B cell (primary cell): ENCODE measurements at regions not wholly inside any gene's neighbourhood (a gene's known extent, or its start where the extent isn't known, plus 50 kb on each side); places are given as distances from the start of the nearest gene placed in this dataset.

Experiments
- ATAC-seq: fragments of 200-7000 bp; cut with Tn5 transposase; one replicate; pipeline ENCODE4 v1.10.0; 2021; ENCODE audit warnings: low read depth, mild to moderate bottlenecking, moderate number of reproducible peaks, moderate library complexity
- CTCF ChIA-PET: fragments of 350-600 bp; sonication (Branson Sonifier 250); formaldehyde crosslinking; loops from one replicate; lab custom pipeline; 2021; ENCODE audit warnings: antibody characterized with exemption, inconsistent platforms; lab: Charles Lee
- POLR2A ChIA-PET: fragments of 350-600 bp; sonication (Branson Sonifier 250); formaldehyde crosslinking; loops from one replicate; lab custom pipeline; 2021; ENCODE audit warnings: antibody characterized with exemption; lab: Charles Lee
- DNase-seq: peaks from one replicate; pipeline ENCODE4 v3.0.0; 2013
- H2AFZ ChIP-seq: 2 replicates; pipeline ENCODE4 v1.6.1; 2012; ENCODE audit warnings: mild to moderate bottlenecking, low read depth, low read length; ENCODE audit not compliant: insufficient read depth, poor library complexity, severe bottlenecking
- H3K27ac ChIP-seq, 2 donors: 1 replicate in 1 of 2; 2 replicates in 1 of 2; pipeline ENCODE4 v1.5.1; 2012 to 2013; ENCODE audit warnings: low read length in 2 of 2, mild to moderate bottlenecking in 2 of 2, moderate library complexity in 1 of 2
- H3K27me3 ChIP-seq, 4 experiments: fragments of 200-600 bp in 1 of 4; sonication (generic) in 1 of 4; replicated peaks in 1 of 4; 1 replicate in 2 of 4; 2 replicates in 2 of 4; pipeline versions ENCODE4 v1.6.1 to v1.7.0; 2013 to 2016; ENCODE audit warnings: low read length in 3 of 4, mild to moderate bottlenecking in 2 of 4, mixed read lengths in 1 of 4, moderate library complexity in 1 of 4; ENCODE audit not compliant: insufficient read depth in 4 of 4, control insufficient read depth in 3 of 4; ENCODE audit errors: control extremely low read depth in 1 of 4
- H3K36me3 ChIP-seq, 2 experiments: replicated peaks in 1 of 2; 1 replicate in 1 of 2; 2 replicates in 1 of 2; pipeline versions ENCODE4 v1.6.1 to v1.7.1; 2013; ENCODE audit warnings: low read length in 1 of 2; ENCODE audit not compliant: insufficient read depth in 2 of 2, control insufficient read depth in 1 of 2; ENCODE audit errors: control extremely low read depth in 1 of 2, extremely low read depth in 1 of 2
- H3K4me1 ChIP-seq, 2 donors: fragments of 200-600 bp in 1 of 2; sonication (generic) in 1 of 2; 1 replicate in 1 of 2; 2 replicates in 1 of 2; pipeline versions ENCODE4 v1.5.1 to v1.6.1; 2013 to 2017; ENCODE audit warnings: low read length in 2 of 2; ENCODE audit not compliant: control insufficient read depth in 2 of 2, insufficient read depth in 2 of 2
- H3K4me2 ChIP-seq: replicated peaks from 2 replicates; pipeline ENCODE3; 2012; ENCODE audit warnings: mild to moderate bottlenecking, low read depth, low read length; ENCODE audit not compliant: poor library complexity, severe bottlenecking
- H3K4me3 ChIP-seq, 5 experiments: fragments of 200-600 bp in 1 of 5; sonication (generic) in 1 of 5; 1 replicate in 3 of 5; 2 replicates in 2 of 5; pipeline versions ENCODE4 v1.5.1 to v1.7.0; 2011 to 2016; ENCODE audit warnings: low read length in 4 of 5, mild to moderate bottlenecking in 4 of 5, low read depth in 2 of 5, control low read depth in 1 of 5, moderate library complexity in 1 of 5; ENCODE audit not compliant: insufficient read depth in 1 of 5; ENCODE audit errors: control extremely low read depth in 1 of 5, extremely low read depth in 1 of 5
- H3K79me2 ChIP-seq: fragments of 200-600 bp; sonication (generic); one replicate; pipeline ENCODE4 v1.6.0; 2016; ENCODE audit warnings: low read length; ENCODE audit not compliant: control insufficient read depth, insufficient read depth
- H3K9ac ChIP-seq: fragments of 200-600 bp; sonication (generic); 2 replicates; pipeline ENCODE4 v1.6.1; 2017; ENCODE audit warnings: mild to moderate bottlenecking, low read length, moderate library complexity
- H3K9me3 ChIP-seq, 3 donors: one replicate each; pipeline versions ENCODE4 v1.6.1 to v1.7.1; 2013; ENCODE audit warnings: low read length in 2 of 3; ENCODE audit not compliant: control insufficient read depth in 2 of 3, insufficient read depth in 1 of 3; ENCODE audit errors: control extremely low read depth in 1 of 3
- H4K20me1 ChIP-seq: 2 replicates; pipeline ENCODE4 v1.6.0; 2012; ENCODE audit warnings: mild to moderate bottlenecking, low read length; ENCODE audit not compliant: insufficient read depth, control insufficient read depth, poor library complexity, severe bottlenecking
- H3K27ac Mint-ChIP-seq: one replicate; pipeline ENCODE4 v1.8.0; 2021; ENCODE audit warnings: mixed read lengths
- H3K27me3 Mint-ChIP-seq: one replicate; pipeline ENCODE4 v1.8.0; 2021; ENCODE audit warnings: mixed read lengths
- H3K4me1 Mint-ChIP-seq: one replicate; pipeline ENCODE4 v1.8.0; 2021; ENCODE audit warnings: mixed read lengths
- H3K4me3 Mint-ChIP-seq: one replicate; pipeline ENCODE4 v1.8.0; 2021; ENCODE audit warnings: mixed read lengths
- H3K9me3 Mint-ChIP-seq: one replicate; pipeline ENCODE4 v1.8.0; 2022; ENCODE audit warnings: mixed read lengths; ENCODE audit not compliant: insufficient read depth
- CTCF ChIP-seq: fragments of 200-600 bp; IDR thresholded peaks from one replicate; pipeline ENCODE4 v1.8.0; 2022; ENCODE audit warnings: antibody characterized with exemption, mild to moderate bottlenecking
- EZH2 ChIP-seq: IDR thresholded peaks from 2 replicates; pipeline ENCODE4 v1.6.1; 2012; ENCODE audit warnings: borderline replicate concordance, low read depth, mild to moderate bottlenecking, moderate library complexity, low read length; ENCODE audit not compliant: insufficient read depth, poor library complexity, severe bottlenecking
- WGBS: methylation state at CpG from one replicate; pipeline ENCODE4 v1.1.5; 2013; ENCODE audit warnings: missing lambda C conversion rate; ENCODE audit not compliant: insufficient coverage; 5-methylcytosine and 5-hydroxymethylcytosine counted together
- intact Hi-C: fragments of 100-400 bp; cut with micrococcal nuclease; formaldehyde crosslinking; loops from one replicate; pipeline ENCODE4 v1.10.0; 2022

DNA sequence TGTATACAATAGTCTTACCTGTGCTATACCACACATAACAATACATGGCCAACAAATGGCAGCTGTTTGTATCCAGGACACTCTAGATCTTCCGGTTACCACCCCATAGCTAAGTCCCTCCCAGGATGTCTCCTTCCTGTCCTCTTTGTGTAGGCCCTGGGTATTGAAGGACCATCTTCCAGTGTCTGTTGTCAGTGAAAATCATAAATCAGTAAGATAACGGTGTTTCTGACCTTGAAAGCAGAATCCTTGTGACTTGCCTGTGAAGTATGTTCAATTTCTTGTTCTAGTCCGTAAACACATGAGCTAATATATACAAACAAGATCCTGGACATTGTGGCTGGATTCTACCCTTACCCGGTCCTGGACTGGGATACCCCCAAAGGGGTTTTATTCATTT, 462.8 kb downstream of the NTRK3 start:
- no peak for TF ChIP-seq EZH2
- TF ChIP-seq CTCF: no peak
- intact Hi-C loops: no loop called here

DNA sequence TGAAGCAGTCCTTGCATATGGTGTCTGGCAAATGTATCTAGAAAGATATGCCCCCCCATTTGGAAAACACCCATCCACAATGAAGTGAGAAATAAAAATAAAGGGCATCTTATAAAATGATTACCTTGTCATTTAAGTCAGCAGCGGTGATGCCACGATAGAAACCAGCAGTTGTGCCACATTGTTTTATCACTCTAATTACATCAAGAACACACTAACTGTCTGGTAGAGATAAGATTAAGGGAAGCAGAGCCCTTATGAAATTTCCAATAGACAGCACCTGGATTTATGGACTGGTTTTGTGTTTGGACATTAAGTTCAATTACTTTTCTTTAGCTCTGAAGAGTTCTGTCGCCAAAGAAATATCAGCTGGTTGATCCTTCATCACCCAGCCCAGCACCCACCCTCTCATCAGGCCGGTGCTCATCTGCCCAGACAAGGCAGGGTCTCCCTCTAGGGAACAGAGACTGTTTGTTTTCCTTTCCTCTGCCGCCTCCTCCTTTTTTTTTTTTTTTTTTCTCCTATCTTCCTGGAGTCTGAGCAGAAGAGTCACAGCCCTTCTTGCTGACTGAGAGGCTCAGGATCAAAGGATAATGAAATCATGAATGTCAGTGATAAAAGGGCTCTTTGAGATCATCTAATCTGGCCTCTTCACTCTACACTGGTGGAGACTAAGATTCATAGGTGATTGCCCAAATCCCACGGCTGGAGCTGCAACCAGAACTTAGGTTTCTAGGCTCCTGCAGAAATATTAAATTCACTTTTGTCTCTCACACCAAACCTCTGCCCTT, 464.1 kb downstream of the NTRK3 start:
- no peak overlapping the region for H3K9ac ChIP-seq
- H3K36me3 ChIP-seq: no peaks in the 10 kb centered on the region
- Mint-ChIP-seq H3K27ac (no peak overlapping the region), H3K4me3 (no peak overlapping the region), H3K4me1 (no peaks in the 10 kb centered on the region), H3K27me3 (no peaks in the 10 kb centered on the region), H3K9me3 (no peaks in the 10 kb centered on the region)
- H3K27ac ChIP-seq: no peak overlapping the region
- CTCF ChIA-PET: no interaction called here
- POLR2A ChIA-PET: no interaction called here
- DNase-seq: no peak
- no peak overlapping the region for H2AFZ ChIP-seq
- H3K4me1 ChIP-seq: no peaks in the 10 kb centered on the region
- no peaks in the 10 kb centered on the region for H3K27me3 ChIP-seq
- no peak overlapping the region for H3K4me3 ChIP-seq
- no peak overlapping the region for H3K4me2 ChIP-seq
- no peaks in the 10 kb centered on the region for H3K79me2 ChIP-seq
- TF ChIP-seq EZH2 (no peak), CTCF (no peak)
- H4K20me1 ChIP-seq: no peaks in the 10 kb centered on the region
- intact Hi-C loops: no loop called here
- 75% methylated on average over 1 of the region's 6 CpGs for WGBS
- no peak for ATAC-seq
- no peaks in the 10 kb centered on the region for H3K9me3 ChIP-seq

More for the DNA sequence above, 462.8 kb downstream of the NTRK3 start:
- Histone ChIP-seq H3K27ac (no peak overlapping the region), H2AFZ (no peak overlapping the region), H3K9me3 (no peaks in the 10 kb centered on the region), H3K4me1 (no peaks in the 10 kb centered on the region), H3K4me2 (no peak overlapping the region), H3K9ac (no peak overlapping the region), H3K79me2 (no peaks in the 10 kb centered on the region), H4K20me1 (no peaks in the 10 kb centered on the region), H3K4me3 (no peak overlapping the region), H3K27me3 (no peaks in the 10 kb centered on the region), H3K36me3 (no peaks in the 10 kb centered on the region)
- Mint-ChIP-seq H3K4me3 (no peak overlapping the region), H3K9me3 (no peaks in the 10 kb centered on the region), H3K27ac (no peak overlapping the region), H3K4me1 (no peaks in the 10 kb centered on the region), H3K27me3 (no peaks in the 10 kb centered on the region)
- ChIA-PET POLR2A (no interaction called here), CTCF (no interaction called here)
- no CpG with 5 or more reads among the region's 4 CpGs for WGBS
- DNase-seq (no peak), ATAC-seq (no peak)
